ENCODE measurements at regions not wholly inside any gene's neighbourhood (a gene's known extent, or its start where the extent isn't known, plus 50 kb on each side); places are given as distances from the start of the nearest gene placed in this dataset.
A peak's percentile ranks its signal among the peaks of the same experiment; 100 is the strongest.

DNA sequence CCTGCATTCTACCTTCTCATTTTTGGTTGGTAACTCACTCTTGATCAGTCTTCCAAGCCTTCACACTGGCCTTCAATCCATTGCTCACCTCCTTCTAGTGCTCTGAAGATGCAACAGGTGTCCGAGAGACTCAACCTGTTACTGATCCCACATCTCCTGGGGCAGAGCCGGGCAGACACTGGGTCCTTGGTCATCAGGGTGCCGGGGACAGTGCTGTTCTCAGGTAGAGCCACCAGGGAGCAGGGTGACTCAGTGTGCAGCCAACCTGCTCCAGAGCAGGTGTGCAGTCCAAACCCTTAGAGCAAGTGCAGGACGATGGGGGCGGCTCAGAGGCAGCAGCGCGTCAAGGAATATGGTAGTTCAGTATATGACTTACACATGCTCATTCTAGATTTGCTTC lies 188.4 kb downstream of the DHX15 start:
- TF ChIP-seq, protein P1, sequence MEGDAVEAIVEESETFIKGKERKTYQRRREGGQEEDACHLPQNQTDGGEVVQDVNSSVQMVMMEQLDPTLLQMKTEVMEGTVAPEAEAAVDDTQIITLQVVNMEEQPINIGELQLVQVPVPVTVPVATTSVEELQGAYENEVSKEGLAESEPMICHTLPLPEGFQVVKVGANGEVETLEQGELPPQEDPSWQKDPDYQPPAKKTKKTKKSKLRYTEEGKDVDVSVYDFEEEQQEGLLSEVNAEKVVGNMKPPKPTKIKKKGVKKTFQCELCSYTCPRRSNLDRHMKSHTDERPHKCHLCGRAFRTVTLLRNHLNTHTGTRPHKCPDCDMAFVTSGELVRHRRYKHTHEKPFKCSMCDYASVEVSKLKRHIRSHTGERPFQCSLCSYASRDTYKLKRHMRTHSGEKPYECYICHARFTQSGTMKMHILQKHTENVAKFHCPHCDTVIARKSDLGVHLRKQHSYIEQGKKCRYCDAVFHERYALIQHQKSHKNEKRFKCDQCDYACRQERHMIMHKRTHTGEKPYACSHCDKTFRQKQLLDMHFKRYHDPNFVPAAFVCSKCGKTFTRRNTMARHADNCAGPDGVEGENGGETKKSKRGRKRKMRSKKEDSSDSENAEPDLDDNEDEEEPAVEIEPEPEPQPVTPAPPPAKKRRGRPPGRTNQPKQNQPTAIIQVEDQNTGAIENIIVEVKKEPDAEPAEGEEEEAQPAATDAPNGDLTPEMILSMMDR (IDR thresholded peaks at IDR 0.05; ENCODE audit: insufficient read depth, low read depth, low read length, missing control alignments): no peak
- DNase-seq (ENCODE audit: low read depth): no peak
- H3K4me3 ChIP-seq (ENCODE audit: low read length): no peak overlapping the region

DNA sequence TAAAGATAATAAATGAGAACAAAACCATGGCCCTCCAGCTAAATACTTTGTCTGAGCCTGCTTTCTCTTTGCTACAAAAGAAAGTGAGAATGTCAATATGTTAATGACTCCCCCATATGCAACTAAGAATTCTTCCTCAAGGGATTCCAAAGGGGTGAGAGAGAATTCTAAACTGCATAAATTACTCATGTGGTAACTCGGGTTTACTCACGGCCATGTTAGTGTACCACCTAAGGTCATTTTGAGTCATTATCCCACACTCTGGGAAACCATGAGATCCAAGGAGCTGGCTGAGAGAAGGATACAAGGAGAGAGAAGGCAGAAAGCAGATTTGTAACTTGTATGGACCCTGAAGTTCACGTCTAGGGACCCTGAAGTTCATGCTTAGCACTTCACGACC lies 190.3 kb downstream of the DHX15 start:
- no peak overlapping the region for H3K4me3 ChIP-seq (ENCODE audit: low read length)
- TF ChIP-seq, protein P1 (IDR thresholded peaks at IDR 0.05; ENCODE audit: insufficient read depth, low read depth, low read length, missing control alignments): no peak
- peak; percentile 83 for DNase-seq (ENCODE audit: low read depth)

DNA sequence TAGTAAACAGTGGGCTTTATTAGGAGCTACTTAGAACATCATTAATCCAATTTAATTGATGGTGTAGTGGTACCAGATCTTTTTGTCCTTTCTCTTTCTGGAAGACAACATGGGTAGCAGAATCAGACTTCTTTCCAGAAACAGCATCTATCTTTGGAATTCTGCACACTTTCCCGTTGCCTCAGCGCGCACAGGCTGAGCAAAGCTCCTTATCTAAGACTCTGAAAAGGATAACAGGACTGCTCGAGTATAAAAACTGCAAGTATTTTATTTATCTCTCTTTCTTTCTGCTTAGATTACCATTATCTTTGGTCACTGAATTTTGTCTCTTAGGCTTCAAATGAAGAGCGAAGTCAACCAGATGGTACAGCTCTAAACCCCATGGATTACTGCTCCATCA lies 191.7 kb downstream of the DHX15 start:
- TF ChIP-seq, protein P1 (IDR thresholded peaks at IDR 0.05; ENCODE audit: insufficient read depth, low read depth, low read length, missing control alignments): no peak
- H3K4me3 ChIP-seq (ENCODE audit: low read length): no peak overlapping the region
- no peak for DNase-seq (ENCODE audit: low read depth)

DNA sequence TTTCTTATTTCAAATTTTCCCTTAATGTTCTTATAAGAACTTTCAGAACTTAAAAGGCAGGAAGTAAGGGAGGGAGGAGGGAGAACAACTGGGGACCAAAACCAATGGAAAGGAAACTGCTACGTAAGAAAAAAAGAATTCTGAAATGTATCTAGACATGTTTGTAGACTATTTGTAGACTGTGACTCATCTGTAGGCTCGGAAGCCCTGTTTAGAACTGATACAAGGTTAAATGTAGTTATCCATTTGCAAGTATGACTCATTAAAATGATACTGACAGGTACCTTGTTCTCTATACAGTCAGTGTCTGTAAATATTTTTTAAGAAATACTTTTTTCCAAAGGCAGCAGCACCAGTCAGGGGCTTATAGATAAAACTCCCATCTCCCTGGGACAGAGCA lies 202.0 kb downstream of the DHX15 start:
- TF ChIP-seq, protein P1 (IDR thresholded peaks at IDR 0.05; ENCODE audit: insufficient read depth, low read depth, low read length, missing control alignments): no peak
- no peak overlapping the region for H3K4me3 ChIP-seq (ENCODE audit: low read length)
- peak; percentile 86 for DNase-seq (ENCODE audit: low read depth)

DNA sequence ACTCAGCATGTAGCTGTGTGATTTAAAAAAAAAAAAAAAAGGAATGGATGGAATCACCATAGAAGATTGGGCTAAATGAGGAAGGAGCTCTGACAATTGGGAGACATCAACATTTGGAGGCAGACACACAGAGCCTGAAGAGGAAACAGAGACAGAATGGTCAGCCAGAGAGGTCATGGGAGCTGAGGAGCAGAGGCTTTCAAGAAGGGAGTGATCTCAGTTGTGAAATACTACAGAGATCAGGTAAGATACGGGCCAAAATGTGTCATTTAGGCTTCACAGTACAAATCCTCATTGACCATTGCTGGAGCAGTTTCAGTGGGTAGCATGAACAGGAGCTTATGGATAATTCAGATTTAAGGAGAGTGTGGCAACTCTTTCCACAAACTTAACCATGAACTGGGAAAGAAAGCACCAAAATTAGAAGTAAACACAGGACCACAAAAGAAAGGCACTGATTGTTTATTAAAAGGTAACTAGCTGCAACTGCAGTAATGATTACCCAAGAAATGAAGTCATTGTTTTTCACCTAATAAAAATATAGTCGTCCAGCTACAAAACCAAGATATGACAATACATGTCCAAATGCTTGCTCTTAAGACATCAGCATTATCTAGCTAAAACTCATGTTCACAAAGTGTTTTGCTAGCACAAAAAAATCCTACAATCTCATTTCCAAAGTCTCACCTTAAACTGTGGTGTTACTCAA lies 203.2 kb downstream of the DHX15 start:
- no peak for DNase-seq (ENCODE audit: low read depth)
- no peak overlapping the region for H3K4me3 ChIP-seq (ENCODE audit: low read length)
- TF ChIP-seq, protein P1 (IDR thresholded peaks at IDR 0.05; ENCODE audit: insufficient read depth, low read depth, low read length, missing control alignments): no peak

DNA sequence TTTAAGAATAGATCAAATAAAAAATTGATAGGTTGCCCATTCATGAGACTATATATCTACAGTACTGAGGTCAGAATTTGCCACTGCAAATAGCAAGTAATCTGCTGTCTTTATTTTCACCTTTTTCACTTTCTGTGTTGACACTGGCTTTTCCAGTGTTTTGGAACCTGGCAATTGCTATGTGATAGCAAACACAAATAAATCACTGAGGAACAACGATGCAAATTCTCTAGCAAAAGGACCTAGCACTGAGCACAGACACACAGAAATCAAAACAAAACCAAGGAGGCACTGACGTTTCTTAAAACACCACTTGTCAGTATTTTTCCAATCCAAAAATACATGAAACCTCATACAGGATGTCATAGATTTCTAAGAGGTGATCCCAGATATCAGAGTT lies 210.7 kb downstream of the DHX15 start:
- H3K4me3 ChIP-seq (ENCODE audit: low read length): no peak overlapping the region
- TF ChIP-seq, protein P1 (IDR thresholded peaks at IDR 0.05; ENCODE audit: insufficient read depth, low read depth, low read length, missing control alignments): no peak
- no peak for DNase-seq (ENCODE audit: low read depth)

DNA sequence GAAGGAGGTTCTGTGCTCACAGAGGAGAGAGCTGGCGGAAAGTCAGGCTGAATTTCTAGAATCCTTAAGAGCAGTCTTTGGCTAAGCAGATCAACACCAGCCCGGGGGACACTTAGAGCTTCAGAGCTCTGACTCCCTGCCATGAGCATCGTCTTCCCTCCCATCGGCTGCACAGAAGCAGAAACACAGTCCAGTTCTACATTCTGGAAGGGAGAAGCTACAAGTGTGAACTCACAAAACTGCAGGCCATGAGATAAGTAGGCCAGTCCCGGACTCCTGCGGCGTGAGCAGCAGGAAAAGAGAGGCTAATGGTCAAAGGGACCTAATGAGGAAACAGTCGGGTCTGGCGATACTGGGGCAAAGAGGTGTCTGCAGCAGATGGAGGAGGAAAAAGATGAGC lies 211.5 kb downstream of the DHX15 start:
- no peak for DNase-seq (ENCODE audit: low read depth)
- no peak overlapping the region for H3K4me3 ChIP-seq (ENCODE audit: low read length)
- TF ChIP-seq, protein P1 (IDR thresholded peaks at IDR 0.05; ENCODE audit: insufficient read depth, low read depth, low read length, missing control alignments): no peak
